ENCODE measurements at regions not wholly inside any gene's neighbourhood (a gene's known extent, or its start where the extent isn't known, plus 50 kb on each side); places are given as distances from the start of the nearest gene placed in this dataset.
A peak's percentile ranks its signal among the peaks of the same experiment; 100 is the strongest.

DNA sequence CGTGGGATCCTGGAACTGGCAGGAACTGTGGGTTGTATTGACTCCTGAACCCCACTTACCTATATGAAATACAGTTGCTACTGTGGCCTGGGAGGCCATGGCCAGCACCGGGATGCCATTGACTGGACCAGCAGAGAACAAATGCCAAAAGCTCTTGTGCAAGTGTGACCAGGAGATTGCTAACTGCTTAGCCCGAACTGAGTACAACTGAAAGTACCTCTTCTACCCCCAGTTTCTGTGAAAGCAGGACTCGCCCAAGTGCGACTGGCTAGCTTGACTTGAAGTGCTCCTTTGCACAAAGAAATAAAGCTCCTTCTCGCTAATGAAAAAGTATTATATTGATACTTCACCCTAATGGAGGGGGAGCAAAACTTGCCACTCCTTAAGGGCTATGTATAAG is 101.3 kb upstream of the ATP11B start:
- ATAC-seq (no peak), DNase-seq (no peak)

DNA sequence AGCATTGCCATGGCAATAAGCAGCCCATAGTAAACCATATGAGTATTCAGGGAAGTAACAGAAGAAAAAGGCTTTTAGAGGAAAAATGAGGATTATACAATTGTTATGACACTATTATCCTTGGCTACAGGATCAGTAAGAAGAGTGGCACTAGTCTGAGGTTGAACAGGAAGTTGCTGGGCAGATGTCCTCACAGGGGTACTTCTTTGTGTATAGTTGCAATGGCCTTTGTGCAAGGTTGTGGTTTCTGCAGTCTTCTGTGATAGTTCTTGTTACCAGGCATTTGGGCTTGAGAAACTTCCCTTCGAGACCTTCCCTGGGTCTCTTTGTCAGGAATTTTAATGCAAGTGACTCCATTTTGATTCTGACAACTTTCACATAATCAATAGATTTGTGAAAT is 100.6 kb upstream of the ATP11B start:
- no peak for ATAC-seq
- no peak for DNase-seq

DNA sequence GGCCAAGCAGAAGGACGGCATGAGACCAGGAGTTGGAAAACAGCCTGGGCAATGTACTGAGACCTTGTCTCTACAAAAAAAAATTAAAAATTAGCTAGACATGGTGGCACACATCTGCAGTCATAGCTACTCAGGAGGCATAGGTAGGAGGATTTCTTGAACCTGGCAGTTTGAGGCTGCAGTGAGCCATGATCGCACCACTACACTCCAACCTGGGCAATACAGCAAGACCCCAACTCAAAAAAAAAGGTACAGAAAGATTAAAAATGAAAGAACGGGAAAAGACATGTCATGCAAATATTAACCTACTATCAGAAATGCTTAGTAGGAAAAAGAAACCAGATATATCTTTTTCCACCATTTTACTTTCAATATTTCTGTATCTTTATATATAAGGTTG is 99.6 kb upstream of the ATP11B start:
- no peak for ATAC-seq
- DNase-seq: no peak

DNA sequence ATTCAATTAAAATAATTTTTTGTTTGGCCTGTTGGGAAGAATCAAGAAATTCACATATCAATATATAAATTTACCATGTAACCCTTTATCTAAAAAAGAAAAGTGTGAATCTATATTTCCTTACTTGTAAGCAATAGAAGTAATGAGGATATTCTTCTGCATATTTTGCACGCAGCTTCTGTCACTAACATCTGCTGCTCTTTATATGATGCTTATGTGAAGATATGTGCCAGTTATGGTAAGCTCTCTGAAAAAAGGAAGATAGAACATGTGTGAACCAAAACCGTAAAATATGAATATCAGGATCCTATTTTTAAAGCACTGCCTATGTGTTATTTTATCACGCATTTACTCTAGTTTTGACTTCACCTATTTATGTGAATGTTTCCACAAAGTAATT is 96.4 kb upstream of the ATP11B start:
- no peak for ATAC-seq

DNA sequence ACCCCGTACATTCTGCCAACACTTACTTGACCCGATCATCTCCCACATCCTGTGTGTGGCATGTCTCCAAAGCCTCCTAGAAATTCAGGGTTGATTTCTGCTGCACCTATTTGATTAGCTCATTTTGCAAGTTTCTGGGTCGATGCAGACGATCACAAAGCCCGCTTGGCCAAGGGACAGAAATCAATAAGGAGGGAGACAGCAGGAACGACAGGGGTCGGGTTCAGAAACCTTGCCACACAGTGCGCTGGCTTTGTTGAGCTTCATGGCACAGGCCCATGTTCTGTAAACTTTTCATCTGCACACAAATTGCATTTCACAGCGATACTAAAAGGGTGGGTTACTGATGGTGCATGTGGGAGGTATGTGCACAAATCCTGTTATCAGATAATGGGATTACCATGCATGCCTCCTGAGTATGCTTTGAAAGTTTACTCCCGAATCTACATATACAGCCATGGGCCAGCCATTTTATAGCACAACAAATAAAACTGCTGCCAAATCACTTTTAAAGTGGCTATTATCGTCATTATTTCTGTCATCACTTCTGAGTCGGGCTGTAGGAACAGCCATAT is 95.9 kb upstream of the ATP11B start:
- ATAC-seq: no peak
- DNase-seq: no peak

More for the DNA sequence above, 96.4 kb upstream of the ATP11B start:
- no peak for DNase-seq

DNA sequence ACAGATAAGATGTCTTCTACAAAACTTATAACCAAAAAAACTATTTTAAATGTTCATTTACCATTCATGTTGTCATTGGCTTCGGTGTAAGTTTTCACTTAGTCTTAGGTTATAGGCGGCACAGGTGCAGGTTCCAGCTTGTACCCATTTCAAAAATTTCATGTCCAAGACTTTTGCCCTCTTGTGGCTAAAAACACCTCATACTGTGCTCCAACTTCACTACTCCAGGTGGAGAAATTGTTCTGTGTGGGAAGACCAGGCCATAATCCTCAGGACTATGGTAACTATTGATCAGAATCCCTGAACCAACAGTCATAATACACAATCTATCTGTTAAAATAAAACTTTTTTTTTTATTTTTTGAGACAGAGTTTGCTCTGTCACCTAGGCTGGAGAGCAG is 95.2 kb upstream of the ATP11B start:
- no peak for DNase-seq
- ATAC-seq: no peak

DNA sequence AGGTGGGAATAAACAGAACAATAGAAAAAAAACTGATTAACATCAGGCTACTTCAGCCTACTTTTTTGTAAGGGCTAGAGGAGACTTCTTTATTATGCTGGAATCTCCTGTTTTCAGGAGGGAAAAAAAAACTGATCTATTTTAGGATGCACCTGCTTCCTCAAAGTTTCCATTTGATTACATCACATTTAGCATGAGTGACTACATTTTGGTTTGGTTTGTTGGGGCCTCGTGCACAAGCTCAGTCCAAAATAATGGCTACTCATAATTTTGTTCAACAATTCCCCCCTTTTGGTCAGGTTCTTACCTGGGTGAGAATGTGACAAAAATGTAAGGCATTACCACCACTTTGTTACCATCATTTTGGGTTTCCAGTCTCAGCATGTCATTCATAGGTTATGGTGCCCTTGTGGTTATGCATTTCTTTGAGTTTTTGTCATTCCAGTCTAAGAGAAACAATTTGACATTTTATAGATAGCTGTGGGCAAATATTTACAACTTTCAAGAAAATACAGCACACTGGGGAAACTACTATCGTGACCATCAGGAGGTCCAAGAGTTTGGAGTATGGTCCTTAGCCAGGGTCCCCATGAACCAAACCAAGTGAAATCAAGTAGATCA is 93.6 kb upstream of the ATP11B start:
- ATAC-seq: no peak

DNA sequence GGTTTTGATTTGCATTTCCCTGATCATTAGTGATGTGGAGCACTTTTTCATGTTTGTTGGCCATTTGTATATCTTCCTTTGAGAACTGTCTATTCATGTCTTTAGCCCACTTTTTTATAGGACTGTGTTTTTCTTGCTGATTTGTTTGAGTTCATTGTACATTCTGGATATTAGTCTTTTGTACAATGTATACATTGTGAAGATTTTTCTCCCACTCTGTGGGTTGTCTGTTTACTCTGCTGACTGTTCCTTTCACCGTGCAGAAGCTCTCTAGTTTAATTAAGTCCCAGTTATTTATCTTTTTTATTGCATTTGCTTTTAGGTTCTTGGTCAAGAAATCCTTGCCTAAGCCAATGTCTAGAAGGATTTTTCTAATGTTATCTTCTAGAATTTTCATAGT is 91.1 kb upstream of the ATP11B start:
- DNase-seq: no peak
- ATAC-seq: no peak

More for the DNA sequence above, 93.6 kb upstream of the ATP11B start:
- no peak for DNase-seq

DNA sequence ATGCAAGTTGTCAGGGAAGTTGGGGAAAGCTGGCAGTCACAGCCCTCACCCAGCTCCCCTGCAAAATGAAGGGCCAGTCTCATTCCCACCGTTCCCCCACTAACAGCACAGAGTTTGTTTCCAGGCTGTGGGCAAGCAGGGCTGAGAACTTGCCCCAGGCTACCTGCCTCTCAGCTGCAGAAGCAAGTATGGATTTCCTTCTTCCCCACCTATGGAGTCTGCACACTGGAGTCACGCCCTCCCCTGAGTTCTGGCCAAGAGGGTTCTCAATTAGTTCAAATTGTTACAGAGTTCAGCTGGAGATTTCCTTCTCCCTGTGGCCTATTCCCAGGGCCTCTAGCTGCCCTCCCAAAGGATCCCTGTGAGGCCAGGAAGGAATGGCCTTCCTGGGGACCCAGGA is 90.1 kb upstream of the ATP11B start:
- ATAC-seq (no peak), DNase-seq (no peak)

DNA sequence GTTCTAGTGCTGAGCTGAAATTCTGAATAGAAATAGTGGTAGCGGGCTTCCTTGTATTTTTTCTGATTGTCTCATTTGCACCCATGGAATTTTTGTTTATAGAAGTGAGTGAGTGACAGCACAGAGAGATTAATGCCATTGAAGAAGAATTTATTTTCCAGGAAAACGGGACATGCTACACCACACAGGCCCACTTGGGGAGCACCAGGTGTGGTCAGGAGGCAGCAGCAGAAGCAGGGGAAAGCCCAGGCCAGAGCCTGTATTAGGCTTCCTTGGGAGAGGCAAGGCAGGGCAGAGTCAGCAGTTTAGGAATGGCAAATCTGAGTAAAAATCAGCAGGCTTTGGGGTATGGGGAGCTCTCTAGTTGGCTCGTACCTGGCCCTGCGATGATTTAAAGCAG is 88.4 kb upstream of the ATP11B start:
- ATAC-seq (no peak), DNase-seq (no peak)

DNA sequence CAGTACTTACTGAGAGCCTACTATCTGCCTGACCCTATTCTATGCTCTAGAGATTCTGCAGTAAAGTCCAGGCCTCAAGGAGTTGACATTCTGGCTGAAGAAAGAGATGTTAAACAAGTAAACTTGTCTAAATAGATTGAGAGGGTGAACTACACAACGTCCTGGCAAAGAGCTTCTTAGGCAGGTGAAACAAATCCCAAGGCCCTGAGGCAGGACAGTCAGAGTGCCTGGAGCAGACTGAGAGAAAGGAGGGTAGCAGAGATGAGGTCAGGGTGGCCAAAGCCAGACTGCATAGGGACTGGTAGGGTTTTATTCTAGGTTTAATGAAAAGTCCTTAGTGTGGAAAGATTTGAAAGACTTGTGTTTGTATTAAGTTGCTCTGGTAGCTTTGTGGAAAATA is 84.5 kb upstream of the ATP11B start:
- DNase-seq (no peak), ATAC-seq (no peak)

DNA sequence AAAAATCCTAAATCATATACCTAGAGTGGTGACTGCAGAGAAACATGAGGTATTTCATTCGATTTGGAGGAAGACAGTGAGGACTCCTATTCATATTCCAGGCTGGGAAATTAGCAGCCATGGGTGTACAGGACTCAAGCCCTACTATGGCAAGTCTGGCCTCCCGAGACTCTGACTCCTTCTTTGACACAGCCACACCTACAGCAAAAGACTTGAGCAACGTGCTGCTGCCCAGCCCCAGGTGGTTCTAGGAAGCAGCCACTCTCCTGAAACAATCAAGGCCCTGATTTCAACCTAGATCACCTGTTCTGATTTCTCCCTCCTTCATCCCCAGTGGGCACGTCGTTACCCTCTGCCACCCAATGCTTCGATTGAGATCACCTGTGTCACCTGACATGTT is 84.0 kb upstream of the ATP11B start:
- DNase-seq: no peak
- no peak for ATAC-seq

DNA sequence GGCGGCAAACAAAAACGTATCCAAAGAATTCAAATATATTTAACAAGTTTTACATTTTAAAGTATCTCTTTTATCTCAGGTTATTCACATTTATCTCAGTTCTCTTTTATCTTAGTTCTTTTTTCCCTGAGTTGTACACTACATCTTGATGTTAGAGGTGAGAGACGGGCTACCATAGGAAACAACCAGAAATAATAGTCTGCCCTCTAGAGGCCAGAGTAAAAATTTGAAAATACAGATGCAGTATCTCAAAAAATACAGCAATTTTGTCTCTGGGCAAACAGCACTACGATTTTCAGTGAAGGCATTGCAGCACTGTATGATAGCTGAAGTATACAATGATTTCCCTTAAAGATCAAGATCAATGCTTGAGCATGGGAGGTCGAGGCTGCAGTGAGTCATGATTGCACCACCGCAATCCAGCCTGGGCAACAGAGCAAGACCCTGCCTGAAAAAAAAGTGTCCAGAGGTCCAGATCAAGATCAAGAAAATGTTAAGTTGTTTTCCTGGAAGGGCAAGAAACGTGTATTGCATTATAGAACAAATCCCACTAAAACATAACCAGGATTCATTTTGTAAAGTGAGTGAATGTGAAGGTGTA is 82.6 kb upstream of the ATP11B start:
- no peak for DNase-seq
- ATAC-seq: no peak

DNA sequence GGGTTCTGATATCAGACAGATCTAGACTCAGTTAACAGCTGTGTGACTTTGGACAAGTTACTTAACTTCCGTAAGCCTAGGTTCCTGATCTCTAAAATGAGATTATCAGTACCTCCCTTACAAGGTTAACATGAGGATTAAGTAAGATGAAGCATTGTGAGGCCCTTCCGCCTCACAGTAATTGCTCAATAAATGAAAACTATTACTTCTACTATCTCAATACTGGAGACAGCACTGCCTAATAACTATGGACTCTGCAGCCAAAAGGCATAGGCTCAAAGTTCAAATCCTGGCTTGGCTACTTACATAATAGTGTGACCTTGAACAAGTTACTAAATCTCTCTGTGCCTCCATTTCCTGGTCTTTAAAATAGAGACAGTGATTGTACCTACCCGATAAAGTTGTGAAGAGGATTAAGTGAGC is 82.0 kb upstream of the ATP11B start:
- ATAC-seq (no peak), DNase-seq (no peak)

DNA sequence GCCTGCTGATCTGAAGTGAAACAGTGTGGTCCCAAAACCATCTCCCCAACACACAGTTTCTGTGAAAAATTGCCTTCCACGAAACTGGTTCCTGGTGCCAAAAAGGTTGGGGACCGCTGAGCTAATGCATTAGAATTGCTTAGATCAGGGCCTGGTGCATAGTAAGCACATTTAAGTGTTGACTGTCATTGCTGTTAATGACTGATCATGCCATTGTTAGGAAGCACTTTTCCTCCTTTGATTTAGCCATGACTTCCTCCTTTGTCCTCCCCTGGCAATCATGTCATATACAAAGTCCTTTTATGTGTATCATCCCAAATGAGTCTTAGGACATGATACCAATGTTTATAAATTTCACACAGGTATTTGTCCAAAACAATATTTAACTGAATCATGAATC is 81.5 kb upstream of the ATP11B start:
- no peak for ATAC-seq
- no peak for DNase-seq

DNA sequence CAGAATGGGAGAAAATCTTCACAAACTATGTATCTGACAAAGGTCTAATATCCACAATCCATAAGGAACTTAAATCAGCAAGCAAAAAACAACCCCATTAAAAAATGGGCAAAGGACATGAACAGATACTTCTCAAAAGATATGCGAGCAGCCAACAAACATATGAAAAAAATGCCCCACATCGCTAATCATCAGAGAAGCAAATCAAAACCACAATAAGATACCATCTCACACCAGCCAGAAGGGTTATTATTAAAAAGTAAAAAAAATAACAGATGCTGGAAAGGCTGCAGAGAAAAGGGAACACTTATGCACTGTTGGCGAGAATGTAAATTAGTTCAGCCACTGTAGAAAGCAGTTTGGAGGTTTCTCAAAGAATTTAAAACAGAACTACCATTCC is 80.2 kb upstream of the ATP11B start:
- ATAC-seq: no peak
- no peak for DNase-seq

DNA sequence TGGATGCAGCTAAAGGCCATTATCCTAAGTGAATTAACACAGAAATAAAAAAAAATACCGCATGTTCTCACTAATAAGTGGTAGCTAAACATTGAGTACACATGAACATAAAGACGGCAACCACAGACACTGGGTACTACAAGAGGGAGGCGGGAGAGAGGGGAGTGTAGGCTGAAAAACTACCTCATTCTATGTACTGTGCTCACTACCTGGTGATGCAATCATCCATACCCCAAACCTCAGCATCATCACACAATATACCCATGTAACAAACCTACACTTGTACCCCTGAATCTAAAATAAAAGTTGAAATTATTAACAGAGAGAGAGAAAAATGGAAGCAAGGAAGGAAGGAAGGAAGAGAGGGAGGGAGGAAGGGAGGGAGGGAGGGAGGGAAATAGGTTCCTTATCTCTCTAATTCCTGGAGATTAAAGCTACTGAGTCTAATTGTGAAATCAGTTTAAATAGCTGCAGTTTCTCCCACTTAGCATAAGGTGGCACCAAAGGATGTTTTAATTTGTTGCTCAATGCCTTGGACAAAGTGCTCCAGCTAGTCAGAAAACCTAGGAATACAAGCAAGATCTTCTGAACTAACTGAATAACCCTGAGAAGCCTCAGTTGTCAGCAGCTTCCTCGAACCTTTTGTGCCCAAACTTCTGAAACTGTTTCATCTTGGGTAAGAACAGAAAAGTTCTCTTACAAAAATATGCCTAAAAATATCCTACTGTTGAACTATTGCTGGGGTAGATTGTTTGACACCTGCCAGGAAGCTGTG is 79.4 kb upstream of the ATP11B start:
- DNase-seq (no peak), ATAC-seq (peak; percentile 60)

DNA sequence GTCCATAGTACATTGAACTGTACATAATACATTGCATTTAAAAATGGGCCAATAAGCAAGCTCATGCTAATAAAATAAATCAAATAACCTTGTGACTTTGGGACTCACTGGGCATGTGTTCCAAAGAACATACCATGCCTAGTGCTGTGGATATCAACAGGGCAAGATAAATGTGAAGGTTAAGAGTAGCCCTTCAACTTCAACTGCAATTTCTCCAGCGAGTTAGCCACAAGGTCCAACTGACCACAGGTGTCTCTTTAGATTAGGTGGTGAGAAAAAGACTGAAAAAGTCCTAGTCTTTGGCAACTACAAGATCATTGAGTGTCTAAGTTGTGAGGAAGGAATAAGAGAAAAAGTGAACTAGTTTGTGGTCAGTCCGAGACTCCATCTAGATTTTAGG is 78.3 kb upstream of the ATP11B start:
- DNase-seq (no peak), ATAC-seq (no peak)

DNA sequence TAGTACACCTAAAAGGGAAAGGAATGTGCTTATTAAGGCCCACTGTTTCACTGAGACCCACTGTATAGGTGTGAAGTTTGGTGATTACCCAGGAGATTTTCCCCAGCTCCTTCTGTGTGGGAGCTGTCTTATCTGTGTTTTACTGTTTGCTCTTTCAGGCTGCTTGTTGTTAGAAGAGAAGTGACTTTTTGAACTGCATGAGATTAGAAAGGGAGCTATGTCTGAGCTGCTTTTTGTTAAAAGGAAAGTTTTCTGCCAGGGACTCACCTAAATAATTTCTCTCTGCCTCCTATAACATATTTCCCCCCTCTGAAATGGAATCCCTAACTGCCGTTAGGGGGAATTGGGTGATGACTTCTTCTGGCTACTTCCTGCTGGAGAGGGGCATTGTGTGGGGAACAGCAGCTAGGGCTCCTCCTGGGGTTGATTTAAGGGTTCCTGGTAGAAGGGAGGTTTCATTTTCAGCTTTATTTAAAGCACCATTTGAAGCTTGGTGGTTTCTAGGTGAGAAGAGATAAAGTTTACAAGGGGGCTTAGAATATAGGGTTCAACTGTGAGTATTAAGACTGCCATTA is 77.1 kb upstream of the ATP11B start:
- DNase-seq (no peak), ATAC-seq (no peak)

DNA sequence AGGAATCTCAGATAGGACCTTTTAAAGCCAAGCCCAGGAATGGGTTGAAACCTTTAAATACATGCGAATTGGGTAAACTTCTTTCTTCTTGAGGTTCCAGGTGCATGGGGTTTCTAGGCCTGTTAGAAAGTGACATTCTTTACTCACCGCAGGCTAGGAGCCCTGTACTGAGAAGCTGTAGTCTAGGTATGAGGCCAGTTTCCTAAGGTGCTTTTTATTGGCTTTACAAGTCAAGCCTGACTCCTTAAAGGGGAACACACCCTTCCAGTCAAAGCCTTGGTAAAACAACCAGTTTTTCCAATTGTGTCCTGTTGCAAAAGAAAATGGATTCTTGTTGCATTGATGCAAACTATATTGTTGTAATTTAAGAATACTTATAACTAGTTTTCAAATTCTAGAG is 76.1 kb upstream of the ATP11B start:
- ATAC-seq (no peak), DNase-seq (no peak)

DNA sequence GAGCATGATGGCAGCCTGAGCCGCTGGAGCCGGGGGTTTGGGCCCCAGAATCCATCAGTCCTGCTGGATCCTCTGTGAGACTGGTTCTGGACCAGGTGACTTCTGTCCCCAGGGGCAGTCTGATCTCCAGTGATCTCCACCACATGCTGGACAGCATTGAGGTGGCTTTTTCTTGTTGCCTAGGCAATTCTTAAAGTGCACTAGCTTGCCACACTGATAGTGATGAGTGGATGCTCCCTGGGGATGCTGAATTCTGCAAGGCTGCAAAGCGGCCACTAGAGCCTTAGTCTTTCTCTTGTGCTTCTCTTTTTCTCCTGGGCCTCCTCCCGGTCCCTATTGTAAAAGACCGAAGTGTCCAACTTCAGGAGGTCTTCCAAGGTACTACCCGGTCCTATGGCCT is 70.4 kb upstream of the ATP11B start:
- ATAC-seq: no peak

DNA sequence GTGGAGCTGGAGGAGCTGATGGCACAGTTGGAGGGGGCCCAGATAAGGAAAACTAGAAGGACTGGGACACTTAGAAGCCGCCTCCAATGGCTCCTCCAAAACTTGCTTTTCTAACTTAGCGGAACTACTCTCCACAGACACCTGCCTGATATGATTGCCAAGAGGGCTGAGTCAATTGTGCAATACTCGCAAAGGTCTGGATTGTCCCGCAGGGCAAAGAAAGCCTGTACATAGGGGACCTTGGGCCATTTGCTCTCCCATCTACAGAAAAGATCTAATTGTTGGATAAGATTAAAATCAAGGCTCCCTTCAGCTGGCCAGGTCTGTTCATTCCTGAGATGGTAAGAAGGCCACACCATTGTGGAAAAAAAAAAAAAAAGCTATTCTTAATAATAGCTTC is 69.7 kb upstream of the ATP11B start:
- ATAC-seq (no peak), DNase-seq (no peak)

More for the DNA sequence above, 70.4 kb upstream of the ATP11B start:
- DNase-seq: no peak

Data from stimulated activated naive CD8-positive, alpha-beta T cell treated with anti-CD3 and anti-CD28 coated beads, Interleukin-15, Interleukin-2, amounts not matched to agents 100 U/mL and 50 U/mL, for 24 hours (primary cell).